ENCODE measurements at regions not wholly inside any gene's neighbourhood (a gene's known extent, or its start where the extent isn't known, plus 50 kb on each side); places are given as distances from the start of the nearest gene placed in this dataset.
"Not testable (repeated sequence)": the region's sequence is repeated elsewhere in the genome, so short reads cannot be mapped to it uniquely, and the experiment has no call there.

- POLR2A ChIA-PET; H3K36me3 ChIP-seq (replicated peaks in 1 of 2; ENCODE audit: control extremely low read depth in 1 of 2, control insufficient read depth in 1 of 2, extremely low read depth in 1 of 2, insufficient read depth in 2 of 2, low read length in 1 of 2); H3K27me3 Mint-ChIP-seq; H3K4me2 ChIP-seq (replicated peaks; ENCODE audit: low read depth, low read length, poor library complexity, severe bottlenecking); H3K9ac ChIP-seq (ENCODE audit: low read length); H3K4me1 ChIP-seq (ENCODE audit: control insufficient read depth in 2 of 2, insufficient read depth in 2 of 2, low read length in 2 of 2); H3K4me3 Mint-ChIP-seq; H3K4me3 ChIP-seq (ENCODE audit: control extremely low read depth in 1 of 5, extremely low read depth in 1 of 5, insufficient read depth in 1 of 5, low read depth in 2 of 5, low read length in 4 of 5); H3K27me3 ChIP-seq (replicated peaks in 1 of 4; ENCODE audit: control extremely low read depth in 1 of 4, control insufficient read depth in 3 of 4, insufficient read depth in 4 of 4, low read length in 3 of 4); H3K27ac ChIP-seq (ENCODE audit: low read length in 2 of 2); H3K9me3 ChIP-seq (ENCODE audit: control extremely low read depth in 1 of 3, control insufficient read depth in 2 of 3, insufficient read depth in 1 of 3, low read length in 2 of 3); H3K79me2 ChIP-seq (ENCODE audit: control insufficient read depth, insufficient read depth, low read length); CTCF ChIA-PET; DNase-seq; H4K20me1 ChIP-seq (ENCODE audit: control insufficient read depth, insufficient read depth, low read length, poor library complexity, severe bottlenecking); H3K9me3 Mint-ChIP-seq (ENCODE audit: insufficient read depth); H2AFZ ChIP-seq (ENCODE audit: insufficient read depth, low read depth, low read length, poor library complexity, severe bottlenecking); H3K27ac Mint-ChIP-seq; intact Hi-C loops (cut with micrococcal nuclease); H3K4me1 Mint-ChIP-seq; ATAC-seq (ENCODE audit: low read depth): not testable (repeated sequence)
- WGBS (ENCODE audit: insufficient coverage) = 95% methylated on average over 5 of the region's 6 CpGs
Measured at GRCh38 chr10:34892521-34892920, 77.4 kb upstream of the PARD3 start.

GRCh38 chr10:34890939-34891338 lies 75.8 kb upstream of the PARD3 start:
- H3K27me3 ChIP-seq (replicated peaks in 1 of 4; ENCODE audit: control extremely low read depth in 1 of 4, control insufficient read depth in 3 of 4, insufficient read depth in 4 of 4, low read length in 3 of 4) = no peaks in the 10 kb centered on the region
- H2AFZ ChIP-seq (ENCODE audit: insufficient read depth, low read depth, low read length, poor library complexity, severe bottlenecking) = no peak overlapping the region
- no peaks in the 10 kb centered on the region for H3K79me2 ChIP-seq (ENCODE audit: control insufficient read depth, insufficient read depth, low read length)
- ATAC-seq (ENCODE audit: low read depth) (no peak), DNase-seq (no peak)
- H3K4me3 ChIP-seq (ENCODE audit: control extremely low read depth in 1 of 5, extremely low read depth in 1 of 5, insufficient read depth in 1 of 5, low read depth in 2 of 5, low read length in 4 of 5) = no peak overlapping the region
- H3K27ac Mint-ChIP-seq = no peak overlapping the region
- H3K4me3 Mint-ChIP-seq = no peak overlapping the region
- H3K9me3 ChIP-seq (ENCODE audit: control extremely low read depth in 1 of 3, control insufficient read depth in 2 of 3, insufficient read depth in 1 of 3, low read length in 2 of 3) = no peaks in the 10 kb centered on the region
- H3K36me3 ChIP-seq (replicated peaks in 1 of 2; ENCODE audit: control extremely low read depth in 1 of 2, control insufficient read depth in 1 of 2, extremely low read depth in 1 of 2, insufficient read depth in 2 of 2, low read length in 1 of 2) = no peaks in the 10 kb centered on the region
- intact Hi-C loops (cut with micrococcal nuclease) = no loop called here
- H3K4me1 ChIP-seq (ENCODE audit: control insufficient read depth in 2 of 2, insufficient read depth in 2 of 2, low read length in 2 of 2) = no peaks in the 10 kb centered on the region
- H3K4me1 Mint-ChIP-seq = no peaks in the 10 kb centered on the region
- ChIA-PET CTCF (no interaction called here), POLR2A (no interaction called here)
- H3K27me3 Mint-ChIP-seq = peaks cover 3% of the 10 kb centered on the region
- no peak overlapping the region for H3K4me2 ChIP-seq (replicated peaks; ENCODE audit: low read depth, low read length, poor library complexity, severe bottlenecking)
- no peaks in the 10 kb centered on the region for H4K20me1 ChIP-seq (ENCODE audit: control insufficient read depth, insufficient read depth, low read length, poor library complexity, severe bottlenecking)
- TF ChIP-seq EZH2 (IDR thresholded peaks at IDR 0.05; ENCODE audit: borderline replicate concordance, insufficient read depth, low read depth, low read length, poor library complexity, severe bottlenecking) = no peak
- TF ChIP-seq, protein P1, sequence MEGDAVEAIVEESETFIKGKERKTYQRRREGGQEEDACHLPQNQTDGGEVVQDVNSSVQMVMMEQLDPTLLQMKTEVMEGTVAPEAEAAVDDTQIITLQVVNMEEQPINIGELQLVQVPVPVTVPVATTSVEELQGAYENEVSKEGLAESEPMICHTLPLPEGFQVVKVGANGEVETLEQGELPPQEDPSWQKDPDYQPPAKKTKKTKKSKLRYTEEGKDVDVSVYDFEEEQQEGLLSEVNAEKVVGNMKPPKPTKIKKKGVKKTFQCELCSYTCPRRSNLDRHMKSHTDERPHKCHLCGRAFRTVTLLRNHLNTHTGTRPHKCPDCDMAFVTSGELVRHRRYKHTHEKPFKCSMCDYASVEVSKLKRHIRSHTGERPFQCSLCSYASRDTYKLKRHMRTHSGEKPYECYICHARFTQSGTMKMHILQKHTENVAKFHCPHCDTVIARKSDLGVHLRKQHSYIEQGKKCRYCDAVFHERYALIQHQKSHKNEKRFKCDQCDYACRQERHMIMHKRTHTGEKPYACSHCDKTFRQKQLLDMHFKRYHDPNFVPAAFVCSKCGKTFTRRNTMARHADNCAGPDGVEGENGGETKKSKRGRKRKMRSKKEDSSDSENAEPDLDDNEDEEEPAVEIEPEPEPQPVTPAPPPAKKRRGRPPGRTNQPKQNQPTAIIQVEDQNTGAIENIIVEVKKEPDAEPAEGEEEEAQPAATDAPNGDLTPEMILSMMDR (IDR thresholded peaks at IDR 0.05) = no peak
- no peak overlapping the region for H3K27ac ChIP-seq (ENCODE audit: low read length in 2 of 2)
- H3K9ac ChIP-seq (ENCODE audit: low read length) = no peak overlapping the region
- 20% methylated on average over 1 of the region's 2 CpGs for WGBS (ENCODE audit: insufficient coverage)
- no peaks in the 10 kb centered on the region for H3K9me3 Mint-ChIP-seq (ENCODE audit: insufficient read depth)

All from B cell (primary cell).